Small intestine (tissue), 7 donors: ENCODE measurements at regions not wholly inside any gene's neighbourhood (a gene's known extent, or its start where the extent isn't known, plus 50 kb on each side); places are given as distances from the start of the nearest gene placed in this dataset.

Source experiments
- DNase-seq, 2 donors: peaks; one replicate each; pipeline versions ENCODE4 v3.0.0 to v3.0.0-alpha.2; 2013
- FAIRE-seq: peaks from 2 replicates; lab custom pipeline; 2012; peaks lifted over from hg19 to GRCh38; lab: Jason Lieb, UNC
- H3K27ac ChIP-seq, 3 donors: one replicate each; pipeline ENCODE4 v1.5.1; 2013; ENCODE audit warnings: low read length in 2 of 3, mild to moderate bottlenecking in 2 of 3, control low read depth in 1 of 3, inconsistent platforms in 1 of 3, low read depth in 1 of 3, moderate library complexity in 1 of 3
- H3K27me3 ChIP-seq, 3 donors: one replicate each; pipeline ENCODE4 v1.6.1; 2013; ENCODE audit warnings: low read length in 3 of 3, inconsistent platforms in 1 of 3; ENCODE audit not compliant: control insufficient read depth in 3 of 3, insufficient read depth in 3 of 3
- H3K36me3 ChIP-seq, 3 donors: one replicate each; pipeline ENCODE4 v1.6.1; 2013; ENCODE audit warnings: low read length in 3 of 3, inconsistent platforms in 1 of 3, low read depth in 1 of 3, mild to moderate bottlenecking in 1 of 3, moderate library complexity in 1 of 3; ENCODE audit not compliant: control insufficient read depth in 3 of 3, insufficient read depth in 2 of 3
- H3K4me1 ChIP-seq, 3 donors: one replicate each; pipeline ENCODE4 v1.6.1; 2013; ENCODE audit warnings: low read length in 2 of 3, inconsistent platforms in 1 of 3, low read depth in 1 of 3, mild to moderate bottlenecking in 1 of 3, moderate library complexity in 1 of 3; ENCODE audit not compliant: control insufficient read depth in 3 of 3, insufficient read depth in 2 of 3
- H3K4me3 ChIP-seq, 3 donors: one replicate each; pipeline ENCODE4 v1.5.1; 2013; ENCODE audit warnings: low read length in 3 of 3, control low read depth in 1 of 3, inconsistent platforms in 1 of 3, low read depth in 1 of 3, mild to moderate bottlenecking in 1 of 3, moderate library complexity in 1 of 3
- H3K9me3 ChIP-seq, 2 donors: one replicate each; pipeline ENCODE4 v1.6.1; 2013; ENCODE audit warnings: low read depth in 1 of 2, low read length in 1 of 2; ENCODE audit not compliant: control insufficient read depth in 2 of 2, insufficient read depth in 1 of 2
- WGBS, 3 donors: extraction: QIAGEN DNeasy Blood & Tissue Kit; methylation state at CpG; one replicate each; pipeline ENCODE4 v1.1.7; 2013; 5-methylcytosine and 5-hydroxymethylcytosine counted together
- donor health status: healthy with polysubstance abuse.
- donor health status: control.
- donor health status: control.
- donor health status: Bipolar disorder and iron deficiency.
- donor health status: healthy.

- Histone ChIP-seq H3K27ac (no peak overlapping the region), H3K27me3 (peaks cover 3 to 15% (median 7%) of the 10 kb centered on the region in 3 donors), H3K4me3 (no peak overlapping the region), H3K9me3 (no peaks in the 10 kb centered on the region), H3K4me1 (no peaks in the 10 kb centered on the region), H3K36me3 (no peaks in the 10 kb centered on the region)
- DNase-seq (no peak), FAIRE-seq (no peak)
- whole genome bisulfite sequencing, 3 donors: 74 to 85% (median 80%) methylated on average over 15 of the region's 15 CpGs
Observed at GRCh38 chr17:79354173-79354820, 256.6 kb downstream of the RBFOX3 start.

DNA sequence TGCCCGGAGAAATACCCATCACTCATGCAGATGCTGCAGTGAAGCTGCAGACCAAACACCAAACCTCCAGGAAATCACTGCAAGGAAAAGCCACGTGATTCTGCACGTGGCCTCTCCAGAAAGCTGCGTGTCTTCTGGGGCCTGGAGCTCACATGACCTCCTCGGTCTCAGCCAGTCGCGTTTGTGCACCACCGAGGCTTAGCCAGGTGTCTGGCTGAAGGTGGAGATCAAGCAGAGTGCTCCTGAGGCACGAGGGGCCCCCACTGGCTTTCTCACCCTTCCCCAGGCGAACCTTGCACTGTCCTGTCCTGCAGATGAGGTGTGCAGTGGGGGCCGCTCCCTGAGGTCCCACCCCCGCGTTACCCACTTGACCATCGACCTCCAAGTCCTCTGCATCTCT lies 257.3 kb downstream of the RBFOX3 start:
- no peaks in the 10 kb centered on the region for H3K4me1 ChIP-seq
- H3K27me3 ChIP-seq: peaks cover 3 to 12% (median 7%) of the 10 kb centered on the region in 3 donors
- H3K36me3 ChIP-seq: no peaks in the 10 kb centered on the region
- H3K4me3 ChIP-seq: no peak overlapping the region
- H3K9me3 ChIP-seq: no peaks in the 10 kb centered on the region
- no peak for DNase-seq
- no peak overlapping the region for H3K27ac ChIP-seq
- 49 to 69% (median 60%) methylated on average over 13 to 14 of the region's 14 CpGs for WGBS, 3 donors
- no peak for FAIRE-seq

GRCh38 chr17:79353016-79353415 lies 257.8 kb downstream of the RBFOX3 start:
- DNase-seq (no peak), FAIRE-seq (no peak)
- H3K27me3 ChIP-seq: peaks cover 3 to 14% (median 8%) of the 10 kb centered on the region in 3 donors
- H3K36me3 ChIP-seq: no peaks in the 10 kb centered on the region
- H3K4me1 ChIP-seq: no peaks in the 10 kb centered on the region
- WGBS, 3 donors: 78 to 89% (median 84%) methylated on average over 8 of the region's 8 CpGs
- no peak overlapping the region for H3K27ac ChIP-seq
- no peak overlapping the region for H3K4me3 ChIP-seq
- no peaks in the 10 kb centered on the region for H3K9me3 ChIP-seq

DNA sequence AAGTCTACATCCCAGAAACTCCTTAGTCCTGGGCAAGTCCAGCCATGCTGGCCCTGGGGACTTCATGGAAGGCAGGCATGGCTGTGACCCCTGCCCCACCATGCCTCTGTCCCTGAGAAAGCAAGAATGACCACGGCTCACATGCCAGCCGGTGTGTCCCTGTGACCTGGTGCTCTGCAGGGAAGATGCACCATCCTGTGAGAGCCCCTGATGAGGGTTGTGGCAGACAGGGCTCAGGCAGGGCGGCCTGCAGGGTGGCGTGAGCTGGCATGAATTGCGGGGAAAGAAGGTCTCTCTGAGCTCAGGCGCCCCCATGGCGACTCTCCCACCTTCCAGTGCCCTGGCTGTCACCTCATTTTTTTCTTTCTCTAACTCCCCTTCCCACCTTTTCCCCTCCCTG lies 260.3 kb downstream of the RBFOX3 start:
- Histone ChIP-seq H3K27me3 (peaks cover 3 to 16% (median 7%) of the 10 kb centered on the region in 3 donors), H3K4me1 (no peaks in the 10 kb centered on the region), H3K27ac (no peak overlapping the region), H3K9me3 (no peaks in the 10 kb centered on the region), H3K36me3 (no peaks in the 10 kb centered on the region), H3K4me3 (no peak overlapping the region)
- DNase-seq (no peak), FAIRE-seq (no peak)
- WGBS, 3 donors: 85 to 91% (median 86%) methylated on average over 7 of the region's 7 CpGs

- DNase-seq: no peak
- WGBS, 3 donors: 69 to 79% (median 71%) methylated on average over 21 to 22 of the region's 22 CpGs
Observed at GRCh38 chr17:79349506-79350400, 261.1 kb downstream of the RBFOX3 start.

DNA sequence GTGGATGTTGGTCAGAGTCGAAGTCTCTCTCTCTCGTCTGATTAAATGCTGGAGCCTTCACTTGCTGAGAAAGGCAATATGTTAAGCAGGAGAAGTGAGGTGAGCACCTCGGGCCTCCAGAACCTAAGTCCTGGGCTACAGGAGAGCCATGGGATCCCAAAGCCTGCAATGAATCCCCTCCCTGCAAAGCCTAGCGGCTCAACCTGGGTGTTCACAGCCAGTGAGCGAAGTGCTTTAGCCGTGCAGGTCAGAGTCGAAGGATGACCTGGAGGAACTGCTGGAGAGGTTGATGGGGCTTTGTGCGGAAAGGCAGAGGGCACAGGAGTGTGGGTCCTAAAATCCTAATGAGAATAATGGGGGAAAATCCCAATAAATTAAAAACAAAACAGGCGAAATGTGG lies 267.8 kb downstream of the ENGASE start:
- no peak for FAIRE-seq
- peaks cover 0 to 3% (median 2%) of the 10 kb centered on the region in 3 donors for H3K27me3 ChIP-seq
- H3K4me1 ChIP-seq: no peaks in the 10 kb centered on the region

More at GRCh38 chr17:79349506-79350400, 261.1 kb downstream of the RBFOX3 start:
- Histone ChIP-seq H3K36me3 (no peaks in the 10 kb centered on the region), H3K27ac (no peak overlapping the region), H3K27me3 (peaks cover 3 to 14% (median 7%) of the 10 kb centered on the region in 3 donors), H3K4me3 (no peak overlapping the region), H3K9me3 (no peaks in the 10 kb centered on the region), H3K4me1 (no peaks in the 10 kb centered on the region)
- no peak for FAIRE-seq

GRCh38 chr17:79341816-79342215 lies 267.2 kb downstream of the ENGASE start:
- FAIRE-seq (no peak), DNase-seq (no peak)
- Histone ChIP-seq H3K4me3 (no peak overlapping the region), H3K36me3 (no peaks in the 10 kb centered on the region), H3K9me3 (no peaks in the 10 kb centered on the region), H3K4me1 (no peaks in the 10 kb centered on the region), H3K27ac (no peak overlapping the region), H3K27me3 (peaks cover 0 to 3% (median 2%) of the 10 kb centered on the region in 3 donors)
- 54 to 68% (median 54%) methylated on average over 8 of the region's 8 CpGs for WGBS, 3 donors

More for the DNA sequence above, 267.8 kb downstream of the ENGASE start:
- no peak overlapping the region for H3K27ac ChIP-seq
- H3K9me3 ChIP-seq: no peaks in the 10 kb centered on the region
- no peak overlapping the region for H3K4me3 ChIP-seq
- 66 to 69% (median 67%) methylated on average over 9 of the region's 9 CpGs for WGBS, 3 donors
- H3K36me3 ChIP-seq: no peaks in the 10 kb centered on the region
- no peak for DNase-seq

DNA sequence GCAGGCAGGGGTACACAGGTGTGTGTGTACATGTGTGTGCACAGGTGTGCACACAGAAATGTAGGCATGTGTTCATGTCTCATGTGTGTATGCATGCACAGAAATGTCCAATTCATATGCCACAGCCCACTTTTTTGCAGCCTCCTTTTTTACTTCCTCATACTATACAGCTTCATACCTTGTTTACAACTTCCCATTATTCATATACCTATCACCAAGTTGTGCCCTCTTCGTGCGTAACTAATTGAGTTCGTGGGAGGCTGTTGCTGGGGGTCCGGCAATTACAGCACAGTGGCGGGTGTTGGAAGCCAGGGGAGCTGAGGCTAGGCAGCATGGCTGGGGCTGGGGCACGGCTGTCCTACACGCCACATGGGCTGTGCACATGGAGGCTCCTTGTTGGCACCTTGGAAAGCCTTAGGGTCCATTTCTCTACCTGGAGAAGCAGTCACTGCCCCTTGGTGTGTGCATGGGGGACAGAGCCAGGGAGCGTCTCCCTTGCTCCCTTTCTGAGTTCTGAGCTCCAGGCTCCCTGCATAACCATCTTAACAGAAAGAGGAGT lies 266.7 kb downstream of the ENGASE start:
- Histone ChIP-seq H3K4me3 (no peak overlapping the region), H3K36me3 (no peaks in the 10 kb centered on the region), H3K27me3 (peaks cover 0 to 3% (median 2%) of the 10 kb centered on the region in 3 donors), H3K27ac (no peak overlapping the region), H3K9me3 (no peaks in the 10 kb centered on the region), H3K4me1 (no peaks in the 10 kb centered on the region)
- FAIRE-seq (no peak), DNase-seq (no peak)
- WGBS, 3 donors: 64 to 80% (median 77%) methylated on average over 7 to 8 of the region's 8 CpGs
